ENCODE measurements at regions not wholly inside any gene's neighbourhood (a gene's known extent, or its start where the extent isn't known, plus 50 kb on each side); places are given as distances from the start of the nearest gene placed in this dataset.

DNA sequence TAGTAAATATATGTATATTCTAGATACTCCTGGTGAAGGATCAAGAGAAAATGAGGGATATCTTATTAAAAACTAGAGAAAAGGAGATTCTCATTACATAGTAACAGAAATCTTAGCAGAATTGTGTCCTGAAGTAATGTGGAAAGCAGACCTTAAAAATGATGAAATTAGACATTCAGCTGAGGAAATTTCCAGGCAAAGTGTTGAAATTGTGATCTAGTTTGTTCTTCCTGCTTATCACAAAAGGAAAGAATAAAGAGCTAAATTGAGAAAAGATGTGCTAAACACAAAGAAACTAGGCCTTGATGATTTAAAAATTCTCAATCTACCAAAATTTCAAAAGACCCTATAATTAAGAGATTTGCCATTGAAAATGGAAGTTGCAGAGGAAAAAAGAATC, 362.6 kb upstream of the PLSCR5 start:
- Histone ChIP-seq H3K27me3 (ENCODE audit: control insufficient read depth, insufficient read depth, low read length) (no peaks in the 10 kb centered on the region), H3K36me3 (ENCODE audit: control insufficient read depth, insufficient read depth, low read length) (no peaks in the 10 kb centered on the region), H3K4me3 (ENCODE audit: low read depth, low read length) (no peak overlapping the region)
- CTCF ChIA-PET = no interaction called here
- no peak for DNase-seq (ENCODE audit: low read depth)
- TF ChIP-seq, protein P1, sequence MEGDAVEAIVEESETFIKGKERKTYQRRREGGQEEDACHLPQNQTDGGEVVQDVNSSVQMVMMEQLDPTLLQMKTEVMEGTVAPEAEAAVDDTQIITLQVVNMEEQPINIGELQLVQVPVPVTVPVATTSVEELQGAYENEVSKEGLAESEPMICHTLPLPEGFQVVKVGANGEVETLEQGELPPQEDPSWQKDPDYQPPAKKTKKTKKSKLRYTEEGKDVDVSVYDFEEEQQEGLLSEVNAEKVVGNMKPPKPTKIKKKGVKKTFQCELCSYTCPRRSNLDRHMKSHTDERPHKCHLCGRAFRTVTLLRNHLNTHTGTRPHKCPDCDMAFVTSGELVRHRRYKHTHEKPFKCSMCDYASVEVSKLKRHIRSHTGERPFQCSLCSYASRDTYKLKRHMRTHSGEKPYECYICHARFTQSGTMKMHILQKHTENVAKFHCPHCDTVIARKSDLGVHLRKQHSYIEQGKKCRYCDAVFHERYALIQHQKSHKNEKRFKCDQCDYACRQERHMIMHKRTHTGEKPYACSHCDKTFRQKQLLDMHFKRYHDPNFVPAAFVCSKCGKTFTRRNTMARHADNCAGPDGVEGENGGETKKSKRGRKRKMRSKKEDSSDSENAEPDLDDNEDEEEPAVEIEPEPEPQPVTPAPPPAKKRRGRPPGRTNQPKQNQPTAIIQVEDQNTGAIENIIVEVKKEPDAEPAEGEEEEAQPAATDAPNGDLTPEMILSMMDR (IDR thresholded peaks at IDR 0.05; ENCODE audit: insufficient read depth, low read depth, low read length) = no peak
- POLR2A ChIA-PET = interaction anchor here (0.7 kb wide), 1 partner anchor 12 kb away, joined by 3 read pairs; no protein-coding TSS in a partner anchor

DNA sequence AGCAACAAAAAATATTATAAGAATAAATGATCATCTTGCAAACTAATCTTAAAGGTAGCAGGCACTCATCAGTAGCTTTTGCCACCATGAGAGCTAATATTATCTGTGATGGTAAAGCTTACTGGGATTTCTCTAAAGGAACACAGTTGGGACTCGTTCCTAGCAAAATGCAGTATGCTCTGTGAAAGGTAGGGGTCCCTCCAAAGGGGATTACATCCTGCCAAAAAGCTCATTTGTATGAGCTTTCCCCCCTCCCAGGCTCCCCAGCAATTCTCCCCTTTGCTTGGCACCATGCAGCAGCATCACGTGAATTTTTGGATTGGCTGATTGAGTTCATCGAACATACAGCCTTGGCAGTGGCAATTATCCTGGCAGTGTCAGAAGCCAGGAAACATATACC, 361.0 kb upstream of the PLSCR5 start:
- TF ChIP-seq, protein P1 (IDR thresholded peaks at IDR 0.05; ENCODE audit: insufficient read depth, low read depth, low read length) = no peak
- ChIA-PET CTCF (interaction anchor here (1.1 kb wide), 1 partner anchor 13 kb away, joined by 3 read pairs; no protein-coding TSS in a partner anchor), POLR2A (no interaction called here)
- no peaks in the 10 kb centered on the region for H3K36me3 ChIP-seq (ENCODE audit: control insufficient read depth, insufficient read depth, low read length)
- H3K4me3 ChIP-seq (ENCODE audit: low read depth, low read length) = no peak overlapping the region
- no peak for DNase-seq (ENCODE audit: low read depth)
- no peaks in the 10 kb centered on the region for H3K27me3 ChIP-seq (ENCODE audit: control insufficient read depth, insufficient read depth, low read length)

DNA sequence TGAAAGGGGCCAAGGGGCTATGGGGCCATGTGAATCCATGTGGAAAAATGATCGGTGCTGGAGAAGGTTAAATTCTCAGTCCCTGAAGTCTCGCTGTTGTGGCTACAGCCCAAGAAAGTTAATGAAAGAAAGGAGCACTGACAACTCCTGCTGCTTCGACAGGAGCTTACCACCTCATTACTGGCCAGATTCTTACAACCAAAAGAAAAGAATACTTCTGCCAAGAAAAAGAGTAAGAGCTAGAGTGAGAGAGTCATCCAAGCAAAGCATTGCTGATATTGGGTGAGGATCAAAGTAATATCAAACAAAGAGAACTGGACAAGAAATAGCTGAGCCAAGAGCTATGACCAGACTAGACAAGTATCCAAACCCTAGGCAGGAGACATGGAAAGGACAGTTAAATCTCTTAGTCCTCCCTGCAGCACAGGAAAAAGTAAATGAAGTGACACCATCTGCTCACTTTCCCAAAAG, 348.4 kb upstream of the PLSCR5 start:
- TF ChIP-seq, protein P1 (IDR thresholded peaks at IDR 0.05; ENCODE audit: insufficient read depth, low read depth, low read length) = no peak
- no peak for DNase-seq (ENCODE audit: low read depth)
- ChIA-PET POLR2A (interaction anchor here (1.2 kb wide), 1 partner anchor 167 kb away, joined by 3 read pairs; no protein-coding TSS in a partner anchor), CTCF (interaction anchor here (1.2 kb wide), 1 partner anchor 13 kb away, joined by 3 read pairs; no protein-coding TSS in a partner anchor)
- H3K36me3 ChIP-seq (ENCODE audit: control insufficient read depth, insufficient read depth, low read length) = no peaks in the 10 kb centered on the region
- H3K4me3 ChIP-seq (ENCODE audit: low read depth, low read length) = no peak overlapping the region
- H3K27me3 ChIP-seq (ENCODE audit: control insufficient read depth, insufficient read depth, low read length) = no peaks in the 10 kb centered on the region

DNA sequence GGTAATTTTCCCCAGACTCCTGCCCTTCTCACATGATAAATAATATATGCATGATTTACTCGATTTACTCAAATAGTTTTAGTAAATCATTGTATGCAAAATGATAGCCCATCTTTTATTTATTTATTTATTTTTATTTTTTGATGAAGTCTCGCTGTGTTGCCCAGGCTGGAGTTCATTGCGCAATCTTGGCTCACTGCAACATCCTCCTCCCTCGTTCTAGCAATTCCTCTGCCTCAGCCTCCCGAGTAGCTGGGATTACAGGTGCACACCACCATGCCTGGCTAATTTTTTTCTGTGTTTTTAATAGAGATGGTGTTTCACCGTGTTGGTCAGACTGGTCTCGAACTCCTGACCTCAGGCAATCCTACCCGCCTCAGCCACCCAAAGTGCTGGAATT, 343.8 kb upstream of the PLSCR5 start:
- DNase-seq (ENCODE audit: low read depth) = no peak
- Histone ChIP-seq H3K36me3 (ENCODE audit: control insufficient read depth, insufficient read depth, low read length) (no peaks in the 10 kb centered on the region), H3K4me3 (ENCODE audit: low read depth, low read length) (no peak overlapping the region), H3K27me3 (ENCODE audit: control insufficient read depth, insufficient read depth, low read length) (no peaks in the 10 kb centered on the region)
- ChIA-PET CTCF (no interaction called here), POLR2A (no interaction called here)
- TF ChIP-seq, protein P1 (IDR thresholded peaks at IDR 0.05; ENCODE audit: insufficient read depth, low read depth, low read length) = no peak

DNA sequence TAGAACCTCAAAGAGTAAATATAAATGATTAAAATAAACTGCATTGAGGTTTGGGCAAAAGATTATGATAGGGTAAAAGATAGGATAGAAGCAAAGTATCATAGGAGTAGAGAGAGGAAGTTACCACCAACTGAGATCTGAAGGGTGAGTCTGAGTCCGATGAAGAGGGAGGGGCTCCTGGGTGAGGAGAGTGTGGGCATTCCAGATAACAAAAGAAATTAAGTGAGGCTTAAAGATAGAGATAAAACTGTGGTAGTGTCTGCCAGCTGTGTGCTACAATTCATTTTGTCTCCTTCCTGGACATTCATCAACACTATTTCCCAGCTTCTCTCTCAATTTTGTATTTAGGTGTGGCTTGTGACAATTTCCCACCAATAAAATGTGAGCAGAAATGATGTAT, 343.0 kb upstream of the PLSCR5 start:
- no peak for DNase-seq (ENCODE audit: low read depth)
- no peaks in the 10 kb centered on the region for H3K27me3 ChIP-seq (ENCODE audit: control insufficient read depth, insufficient read depth, low read length)
- ChIA-PET POLR2A (no interaction called here), CTCF (no interaction called here)
- no peaks in the 10 kb centered on the region for H3K36me3 ChIP-seq (ENCODE audit: control insufficient read depth, insufficient read depth, low read length)
- TF ChIP-seq, protein P1 (IDR thresholded peaks at IDR 0.05; ENCODE audit: insufficient read depth, low read depth, low read length) = no peak
- no peak overlapping the region for H3K4me3 ChIP-seq (ENCODE audit: low read depth, low read length)
